HG03558 (cell line): ENCODE measurements at regions not wholly inside any gene's neighbourhood (a gene's known extent, or its start where the extent isn't known, plus 50 kb on each side); places are given as distances from the start of the nearest gene placed in this dataset.
"Not testable (repeated sequence)": the region's sequence is repeated elsewhere in the genome, so short reads cannot be mapped to it uniquely, and the experiment has no call there.

Experiments
- ATAC-seq: cut with Tn5 transposase; IDR thresholded peaks from one replicate; pipeline ENCODE4 v1.9.1; 2021; ENCODE audit warnings: moderate number of reproducible peaks; ENCODE audit not compliant: unreplicated experiment; ENCODE audit errors: extremely low read depth

GRCh38 chrX:3914059-3914458 is 200.6 kb upstream of the PRKX start:
- ATAC-seq, result not testable (repeated sequence)

GRCh38 chrX:3911012-3911411 is 197.6 kb upstream of the PRKX start:
- ATAC-seq, result not testable (repeated sequence)

GRCh38 chrX:3910611-3911010 is 197.2 kb upstream of the PRKX start:
- ATAC-seq, result not testable (repeated sequence)

GRCh38 chrX:3905522-3906258 is 192.2 kb upstream of the PRKX start:
- ATAC-seq, result not testable (repeated sequence)

- ATAC-seq, result not testable (repeated sequence)
Observed at GRCh38 chrX:3902222-3902621, 188.8 kb upstream of the PRKX start.

GRCh38 chrX:3896755-3897154 is 183.3 kb upstream of the PRKX start:
- ATAC-seq, result not testable (repeated sequence)

- peak; percentile 11 for ATAC-seq
Observed at GRCh38 chrX:3882553-3882920, 169.1 kb upstream of the PRKX start.

GRCh38 chrX:3881898-3882552 is 168.6 kb upstream of the PRKX start:
- ATAC-seq, result peak; percentile 97

- ATAC-seq, result not testable (repeated sequence)
Observed at GRCh38 chrX:3881255-3881895, 167.9 kb upstream of the PRKX start.

GRCh38 chrX:3876393-3876792 is 162.9 kb upstream of the PRKX start:
- not testable (repeated sequence) for ATAC-seq

GRCh38 chrX:3875638-3876037 is 162.2 kb upstream of the PRKX start:
- ATAC-seq, result not testable (repeated sequence)

GRCh38 chrX:3872226-3872879 is 158.9 kb upstream of the PRKX start:
- ATAC-seq, result not testable (repeated sequence)

- not testable (repeated sequence) for ATAC-seq
Observed at GRCh38 chrX:3867067-3867831, 153.8 kb upstream of the PRKX start.

- not testable (repeated sequence) for ATAC-seq
Observed at GRCh38 chrX:3858332-3858731, 144.9 kb upstream of the PRKX start.

GRCh38 chrX:3843522-3844145 is 130.2 kb upstream of the PRKX start:
- ATAC-seq, result peak; percentile 86

- ATAC-seq, result peak; percentile 45
Observed at GRCh38 chrX:3842822-3843521, 129.5 kb upstream of the PRKX start.

GRCh38 chrX:3838754-3839153 is 125.3 kb upstream of the PRKX start:
- not testable (repeated sequence) for ATAC-seq

- ATAC-seq, result not testable (repeated sequence)
Observed at GRCh38 chrX:3837958-3838643, 124.7 kb upstream of the PRKX start.
